GM18502 (cell line): ENCODE measurements at regions not wholly inside any gene's neighbourhood (a gene's known extent, or its start where the extent isn't known, plus 50 kb on each side); places are given as distances from the start of the nearest gene placed in this dataset.
"Not testable (repeated sequence)": the region's sequence is repeated elsewhere in the genome, so short reads cannot be mapped to it uniquely, and the experiment has no call there.

Experiments used
- ATAC-seq: cut with Tn5 transposase; IDR thresholded peaks from one replicate; pipeline ENCODE4 v1.9.1; 2021; ENCODE audit warnings: mild to moderate bottlenecking; ENCODE audit not compliant: unreplicated experiment, poor library complexity

GRCh38 chr4:134546279-134546678 lies 344.7 kb upstream of the PABPC4L start:
- no peak for ATAC-seq

GRCh38 chr4:134544303-134544770 lies 342.7 kb upstream of the PABPC4L start:
- no peak for ATAC-seq

- ATAC-seq: no peak
Observed at GRCh38 chr4:134540588-134540987, 339.0 kb upstream of the PABPC4L start.

GRCh38 chr4:134539729-134540231 lies 338.2 kb upstream of the PABPC4L start:
- ATAC-seq: no peak

- ATAC-seq: no peak
Observed at GRCh38 chr4:134537701-134538100, 336.1 kb upstream of the PABPC4L start.

- ATAC-seq: no peak
Observed at GRCh38 chr4:134533068-134533467, 331.5 kb upstream of the PABPC4L start.

- ATAC-seq: no peak
Observed at GRCh38 chr4:134531013-134531412, 329.4 kb upstream of the PABPC4L start.

GRCh38 chr4:134529629-134530028 lies 328.0 kb upstream of the PABPC4L start:
- ATAC-seq: no peak

- ATAC-seq: no peak
Observed at GRCh38 chr4:134518574-134519217, 317.1 kb upstream of the PABPC4L start.

- ATAC-seq: no peak
Observed at GRCh38 chr4:134510544-134510943, 309.0 kb upstream of the PABPC4L start.

- no peak for ATAC-seq
Observed at GRCh38 chr4:134505511-134505910, 303.9 kb upstream of the PABPC4L start.

- ATAC-seq: no peak
Observed at GRCh38 chr4:134501973-134502643, 300.5 kb upstream of the PABPC4L start.

- ATAC-seq: not testable (repeated sequence)
Observed at GRCh38 chr4:134501488-134501887, 299.9 kb upstream of the PABPC4L start.

GRCh38 chr4:134499074-134499473 lies 297.5 kb upstream of the PABPC4L start:
- no peak for ATAC-seq

- no peak for ATAC-seq
Observed at GRCh38 chr4:134490863-134491262, 289.3 kb upstream of the PABPC4L start.

- not testable (repeated sequence) for ATAC-seq
Observed at GRCh38 chr4:134483514-134483913, 281.9 kb upstream of the PABPC4L start.

GRCh38 chr4:134471569-134471968 lies 270.0 kb upstream of the PABPC4L start:
- ATAC-seq: no peak

- ATAC-seq: no peak
Observed at GRCh38 chr4:134470544-134470943, 269.0 kb upstream of the PABPC4L start.

- ATAC-seq: no peak
Observed at GRCh38 chr4:134465417-134465816, 263.8 kb upstream of the PABPC4L start.

GRCh38 chr4:134463771-134464170 lies 262.2 kb upstream of the PABPC4L start:
- no peak for ATAC-seq

- no peak for ATAC-seq
Observed at GRCh38 chr4:134426821-134427220, 225.2 kb upstream of the PABPC4L start.

GRCh38 chr4:134425756-134426155 lies 224.2 kb upstream of the PABPC4L start:
- ATAC-seq: no peak
